ENCODE measurements at regions not wholly inside any gene's neighbourhood (a gene's known extent, or its start where the extent isn't known, plus 50 kb on each side); places are given as distances from the start of the nearest gene placed in this dataset.

DNA sequence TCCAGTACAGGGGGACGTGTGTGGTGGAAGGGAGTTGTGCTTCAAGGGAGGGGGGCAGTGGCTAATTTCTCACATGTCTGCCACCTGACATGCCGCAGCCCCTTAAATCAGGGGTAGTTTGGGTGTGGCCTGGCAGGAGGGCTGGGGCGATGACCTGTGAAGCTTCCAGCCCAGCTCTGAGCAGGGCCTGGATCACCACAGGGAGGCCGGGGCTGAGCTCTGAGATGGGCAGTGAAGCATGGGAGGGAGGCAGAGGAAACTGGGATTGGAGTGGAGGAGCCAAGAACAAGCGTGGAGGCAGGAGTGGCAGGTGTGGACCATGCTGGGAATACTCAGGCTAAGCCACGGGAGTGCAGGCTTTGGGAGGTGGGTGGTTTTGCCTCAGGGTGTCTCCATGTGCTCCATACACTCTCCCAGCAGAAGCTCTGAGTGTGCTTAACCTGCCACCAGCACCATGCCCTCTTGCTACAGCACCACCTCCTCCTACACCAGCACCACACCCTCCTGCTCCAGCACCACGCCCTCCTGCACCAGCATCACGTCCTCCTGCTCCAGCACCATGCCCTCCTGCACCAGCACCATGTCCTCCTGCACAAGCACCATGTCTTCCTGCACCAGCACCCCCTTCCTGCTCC lies 99.3 kb upstream of the SHH start:
- intact Hi-C loops (cut with DNase I): no loop called here
- TF ChIP-seq, protein P1, sequence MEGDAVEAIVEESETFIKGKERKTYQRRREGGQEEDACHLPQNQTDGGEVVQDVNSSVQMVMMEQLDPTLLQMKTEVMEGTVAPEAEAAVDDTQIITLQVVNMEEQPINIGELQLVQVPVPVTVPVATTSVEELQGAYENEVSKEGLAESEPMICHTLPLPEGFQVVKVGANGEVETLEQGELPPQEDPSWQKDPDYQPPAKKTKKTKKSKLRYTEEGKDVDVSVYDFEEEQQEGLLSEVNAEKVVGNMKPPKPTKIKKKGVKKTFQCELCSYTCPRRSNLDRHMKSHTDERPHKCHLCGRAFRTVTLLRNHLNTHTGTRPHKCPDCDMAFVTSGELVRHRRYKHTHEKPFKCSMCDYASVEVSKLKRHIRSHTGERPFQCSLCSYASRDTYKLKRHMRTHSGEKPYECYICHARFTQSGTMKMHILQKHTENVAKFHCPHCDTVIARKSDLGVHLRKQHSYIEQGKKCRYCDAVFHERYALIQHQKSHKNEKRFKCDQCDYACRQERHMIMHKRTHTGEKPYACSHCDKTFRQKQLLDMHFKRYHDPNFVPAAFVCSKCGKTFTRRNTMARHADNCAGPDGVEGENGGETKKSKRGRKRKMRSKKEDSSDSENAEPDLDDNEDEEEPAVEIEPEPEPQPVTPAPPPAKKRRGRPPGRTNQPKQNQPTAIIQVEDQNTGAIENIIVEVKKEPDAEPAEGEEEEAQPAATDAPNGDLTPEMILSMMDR (IDR thresholded peaks at IDR 0.05; ENCODE audit: borderline replicate concordance, extremely low read depth, insufficient read depth): no peak
- no peak for FAIRE-seq
- Histone ChIP-seq H3K27ac (ENCODE audit: low read depth in 2 of 2, low read length in 2 of 2) (no peak overlapping the region), H3K4me3 (ENCODE audit: low read length in 3 of 3) (no peak overlapping the region), H3K27me3 (ENCODE audit: control insufficient read depth, insufficient read depth, low read length) (no peaks in the 10 kb centered on the region), H3K4me1 (ENCODE audit: control insufficient read depth in 2 of 3, insufficient read depth in 2 of 3, low read depth in 1 of 3, low read length in 3 of 3) (peaks cover 0 to 2% (median 0%) of the 10 kb centered on the region in 3 donors), H3K36me3 (ENCODE audit: control insufficient read depth in 2 of 3, insufficient read depth in 3 of 3, low read length in 3 of 3) (no peaks in the 10 kb centered on the region), H3K9ac (ENCODE audit: low read length in 3 of 3) (no peak overlapping the region), H3K9me3 (ENCODE audit: control insufficient read depth in 2 of 3, insufficient read depth in 1 of 3, low read length in 3 of 3) (peaks cover 0 to 8% (median 0%) of the 10 kb centered on the region in 3 donors)
- peak in 1 of 5 donors; percentile 73 for DNase-seq

DNA sequence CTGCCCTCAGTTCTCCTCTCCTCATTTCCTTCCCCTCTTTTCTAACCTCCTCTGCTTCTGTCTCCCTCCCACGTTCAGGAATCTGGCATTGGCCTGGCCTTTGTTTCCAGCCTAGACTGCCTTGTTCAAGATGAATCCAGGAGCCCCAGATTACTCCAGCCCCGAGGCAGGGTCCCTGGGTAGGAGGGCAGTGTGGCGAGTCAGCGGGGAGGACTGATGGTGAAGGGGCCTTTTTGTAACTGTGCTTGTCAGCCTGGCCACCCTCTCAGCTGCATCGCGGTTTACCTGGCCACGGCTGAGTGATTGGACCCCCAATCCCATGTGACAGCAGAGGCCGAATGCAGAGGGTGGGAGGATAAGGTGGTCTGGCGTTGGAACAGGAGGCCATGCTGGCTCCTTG lies 96.1 kb upstream of the SHH start:
- H3K9me3 ChIP-seq (ENCODE audit: control insufficient read depth in 2 of 3, insufficient read depth in 1 of 3, low read length in 3 of 3): peaks cover 0 to 8% (median 0%) of the 10 kb centered on the region in 3 donors
- no peaks in the 10 kb centered on the region for H3K36me3 ChIP-seq (ENCODE audit: control insufficient read depth in 2 of 3, insufficient read depth in 3 of 3, low read length in 3 of 3)
- no peaks in the 10 kb centered on the region for H3K27me3 ChIP-seq (ENCODE audit: control insufficient read depth, insufficient read depth, low read length)
- H3K4me1 ChIP-seq (ENCODE audit: control insufficient read depth in 2 of 3, insufficient read depth in 2 of 3, low read depth in 1 of 3, low read length in 3 of 3): peaks cover 0 to 2% (median 0%) of the 10 kb centered on the region in 3 donors
- no peak overlapping the region for H3K27ac ChIP-seq (ENCODE audit: low read depth in 2 of 2, low read length in 2 of 2)
- DNase-seq: peak in 1 of 5 donors; percentile 26
- H3K4me3 ChIP-seq (ENCODE audit: low read length in 3 of 3): no peak overlapping the region
- no peak for FAIRE-seq
- TF ChIP-seq, protein P1 (IDR thresholded peaks at IDR 0.05; ENCODE audit: borderline replicate concordance, extremely low read depth, insufficient read depth): no peak
- intact Hi-C loops (cut with DNase I): no loop called here
- H3K9ac ChIP-seq (ENCODE audit: low read length in 3 of 3): no peak overlapping the region

DNA sequence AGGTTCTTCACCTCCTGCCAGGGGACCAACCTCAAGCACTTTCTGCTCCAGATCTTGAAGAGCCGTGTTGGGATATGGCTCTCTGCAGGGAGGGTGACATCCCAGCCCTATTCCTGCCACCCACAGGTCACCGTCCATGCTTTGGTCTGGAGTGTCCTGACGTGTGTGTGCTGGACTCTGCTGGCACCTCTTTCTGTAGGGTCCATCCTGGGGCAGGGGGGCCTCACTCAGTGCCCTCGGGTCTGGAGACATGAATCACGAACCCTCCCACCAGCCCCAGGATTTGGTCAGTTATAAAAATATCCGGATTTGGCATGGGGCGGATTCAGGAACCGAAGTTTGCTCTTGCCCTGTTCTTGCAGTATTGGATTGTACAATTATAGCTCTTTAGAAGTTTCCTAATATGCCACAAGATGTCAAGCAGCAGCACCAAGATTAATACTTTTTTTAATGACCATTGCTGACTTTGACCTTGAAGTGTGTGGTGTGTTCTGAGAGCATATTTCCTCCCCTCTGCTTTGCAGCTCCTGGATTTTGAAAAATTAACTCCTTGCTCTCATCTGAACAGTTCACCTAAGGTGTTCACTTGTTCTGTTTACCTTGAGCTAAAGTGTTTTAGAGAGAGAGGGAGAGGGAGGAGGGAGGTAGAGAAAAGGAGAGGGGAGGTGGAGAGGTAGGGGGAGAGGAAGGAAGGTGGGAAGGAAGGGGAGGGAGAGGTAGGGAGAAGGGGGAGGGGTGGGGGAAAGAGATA lies 95.4 kb upstream of the SHH start:
- Histone ChIP-seq H3K4me3 (ENCODE audit: low read length in 3 of 3) (no peak overlapping the region), H3K4me1 (ENCODE audit: control insufficient read depth in 2 of 3, insufficient read depth in 2 of 3, low read depth in 1 of 3, low read length in 3 of 3) (peaks cover 0 to 2% (median 0%) of the 10 kb centered on the region in 3 donors), H3K9me3 (ENCODE audit: control insufficient read depth in 2 of 3, insufficient read depth in 1 of 3, low read length in 3 of 3) (peaks cover 0 to 4% (median 0%) of the 10 kb centered on the region in 3 donors), H3K27ac (ENCODE audit: low read depth in 2 of 2, low read length in 2 of 2) (no peak overlapping the region), H3K9ac (ENCODE audit: low read length in 3 of 3) (no peak overlapping the region), H3K36me3 (ENCODE audit: control insufficient read depth in 2 of 3, insufficient read depth in 3 of 3, low read length in 3 of 3) (no peaks in the 10 kb centered on the region), H3K27me3 (ENCODE audit: control insufficient read depth, insufficient read depth, low read length) (no peaks in the 10 kb centered on the region)
- DNase-seq (peak in 3 of 5 donors; percentile 24 to 55 (median 25)), FAIRE-seq (no peak)
- TF ChIP-seq, protein P1 (IDR thresholded peaks at IDR 0.05; ENCODE audit: borderline replicate concordance, extremely low read depth, insufficient read depth): no peak
- intact Hi-C loops (cut with DNase I): no loop called here

Data from kidney (tissue), 13 donors.